Muscle layer of duodenum (tissue), 2 donors: ENCODE measurements at regions not wholly inside any gene's neighbourhood (a gene's known extent, or its start where the extent isn't known, plus 50 kb on each side); places are given as distances from the start of the nearest gene placed in this dataset.

Experiments
- H3K27ac ChIP-seq: one replicate; pipeline ENCODE4 v1.7.0; 2013; ENCODE audit warnings: mild to moderate bottlenecking, low read length
- H3K27me3 ChIP-seq: one replicate; pipeline ENCODE4 v1.7.0; 2013; ENCODE audit warnings: low read depth, mild to moderate bottlenecking, control low read depth, low read length
- H3K36me3 ChIP-seq, 2 donors: one replicate each; pipeline ENCODE4 v1.7.0; 2013; ENCODE audit warnings: low read length in 2 of 2, control low read depth in 1 of 2, mild to moderate bottlenecking in 1 of 2; ENCODE audit not compliant: insufficient read depth in 2 of 2, control insufficient read depth in 1 of 2
- H3K4me1 ChIP-seq, 2 donors: one replicate each; pipeline ENCODE4 v1.7.0; 2013; ENCODE audit warnings: low read length in 2 of 2, mild to moderate bottlenecking in 2 of 2, control low read depth in 1 of 2, moderate library complexity in 1 of 2; ENCODE audit not compliant: insufficient read depth in 2 of 2, control insufficient read depth in 1 of 2
- H3K4me3 ChIP-seq, 2 donors: one replicate each; pipeline ENCODE4 v1.7.0; 2013; ENCODE audit warnings: low read length in 2 of 2, low read depth in 1 of 2, mild to moderate bottlenecking in 1 of 2
- H3K9me3 ChIP-seq, 2 donors: one replicate each; pipeline ENCODE4 v1.7.0; 2013; ENCODE audit warnings: low read length in 2 of 2, control low read depth in 1 of 2, mild to moderate bottlenecking in 1 of 2; ENCODE audit not compliant: control insufficient read depth in 1 of 2
- donor health status: healthy.

- H3K4me3 ChIP-seq: no peak overlapping the region
- H3K9me3 ChIP-seq: no peaks in the 10 kb centered on the region
- H3K27me3 ChIP-seq: no peaks in the 10 kb centered on the region
- H3K4me1 ChIP-seq: no peaks in the 10 kb centered on the region
- no peaks in the 10 kb centered on the region for H3K36me3 ChIP-seq
- H3K27ac ChIP-seq: no peak overlapping the region
These were observed 354.5 kb upstream of the FOXG1 start for GRCh38 chr14:28412077-28412476.

- Histone ChIP-seq H3K4me3 (no peak overlapping the region), H3K27me3 (no peaks in the 10 kb centered on the region), H3K27ac (no peak overlapping the region), H3K4me1 (no peaks in the 10 kb centered on the region), H3K9me3 (peaks cover 0 to 5% of the 10 kb centered on the region in 2 donors), H3K36me3 (no peaks in the 10 kb centered on the region)
These were observed 339.6 kb upstream of the FOXG1 start for GRCh38 chr14:28426960-28427359.

- no peak overlapping the region for H3K4me3 ChIP-seq
- no peaks in the 10 kb centered on the region for H3K27me3 ChIP-seq
- no peaks in the 10 kb centered on the region for H3K36me3 ChIP-seq
- H3K27ac ChIP-seq: no peak overlapping the region
- no peaks in the 10 kb centered on the region for H3K9me3 ChIP-seq
- no peaks in the 10 kb centered on the region for H3K4me1 ChIP-seq
These were observed 329.8 kb upstream of the FOXG1 start for GRCh38 chr14:28436821-28437220.

GRCh38 chr14:28461389-28461788 lies 305.2 kb upstream of the FOXG1 start:
- Histone ChIP-seq H3K27ac (no peak overlapping the region), H3K27me3 (no peaks in the 10 kb centered on the region), H3K4me1 (no peaks in the 10 kb centered on the region), H3K36me3 (no peaks in the 10 kb centered on the region), H3K9me3 (no peaks in the 10 kb centered on the region), H3K4me3 (no peak overlapping the region)

GRCh38 chr14:28467611-28468010 lies 299.0 kb upstream of the FOXG1 start:
- no peaks in the 10 kb centered on the region for H3K27me3 ChIP-seq
- no peak overlapping the region for H3K4me3 ChIP-seq
- no peak overlapping the region for H3K27ac ChIP-seq
- H3K36me3 ChIP-seq: no peaks in the 10 kb centered on the region
- H3K4me1 ChIP-seq: no peaks in the 10 kb centered on the region
- H3K9me3 ChIP-seq: peaks cover 0 to 11% of the 10 kb centered on the region in 2 donors

GRCh38 chr14:28468191-28469151 lies 298.1 kb upstream of the FOXG1 start:
- H3K9me3 ChIP-seq: peaks cover 0 to 11% of the 10 kb centered on the region in 2 donors
- no peak overlapping the region for H3K27ac ChIP-seq
- H3K4me1 ChIP-seq: no peaks in the 10 kb centered on the region
- H3K27me3 ChIP-seq: no peaks in the 10 kb centered on the region
- H3K36me3 ChIP-seq: no peaks in the 10 kb centered on the region
- no peak overlapping the region for H3K4me3 ChIP-seq

GRCh38 chr14:28482251-28483040 lies 284.1 kb upstream of the FOXG1 start:
- Histone ChIP-seq H3K36me3 (no peaks in the 10 kb centered on the region), H3K4me1 (no peaks in the 10 kb centered on the region), H3K27ac (no peak overlapping the region), H3K4me3 (no peak overlapping the region), H3K9me3 (no peaks in the 10 kb centered on the region), H3K27me3 (no peaks in the 10 kb centered on the region)

GRCh38 chr14:28483506-28483905 lies 283.1 kb upstream of the FOXG1 start:
- no peak overlapping the region for H3K4me3 ChIP-seq
- no peaks in the 10 kb centered on the region for H3K36me3 ChIP-seq
- no peaks in the 10 kb centered on the region for H3K27me3 ChIP-seq
- no peaks in the 10 kb centered on the region for H3K9me3 ChIP-seq
- H3K4me1 ChIP-seq: no peaks in the 10 kb centered on the region
- no peak overlapping the region for H3K27ac ChIP-seq

GRCh38 chr14:28488684-28489083 lies 277.9 kb upstream of the FOXG1 start:
- no peaks in the 10 kb centered on the region for H3K9me3 ChIP-seq

GRCh38 chr14:28493516-28493915 lies 273.1 kb upstream of the FOXG1 start:
- Histone ChIP-seq H3K4me3 (no peak overlapping the region), H3K27ac (no peak overlapping the region), H3K4me1 (no peaks in the 10 kb centered on the region), H3K27me3 (no peaks in the 10 kb centered on the region), H3K9me3 (no peaks in the 10 kb centered on the region), H3K36me3 (no peaks in the 10 kb centered on the region)

More at GRCh38 chr14:28488684-28489083, 277.9 kb upstream of the FOXG1 start:
- Histone ChIP-seq H3K27me3 (no peaks in the 10 kb centered on the region), H3K4me3 (no peak overlapping the region), H3K27ac (no peak overlapping the region), H3K4me1 (no peaks in the 10 kb centered on the region), H3K36me3 (no peaks in the 10 kb centered on the region)

GRCh38 chr14:28494196-28494595 lies 272.4 kb upstream of the FOXG1 start:
- Histone ChIP-seq H3K4me3 (no peak overlapping the region), H3K27me3 (no peaks in the 10 kb centered on the region), H3K4me1 (no peaks in the 10 kb centered on the region), H3K36me3 (no peaks in the 10 kb centered on the region), H3K9me3 (no peaks in the 10 kb centered on the region), H3K27ac (no peak overlapping the region)
